ENCODE measurements at regions not wholly inside any gene's neighbourhood (a gene's known extent, or its start where the extent isn't known, plus 50 kb on each side); places are given as distances from the start of the nearest gene placed in this dataset.

GRCh38 chr18:76610933-76611749 lies 116.1 kb upstream of the ZNF516 start:
- intact Hi-C loops (cut with DNase I), result no loop called here
- H3K4me1 ChIP-seq, result no peaks in the 10 kb centered on the region
- H3K27me3 ChIP-seq, result no peaks in the 10 kb centered on the region
- DNase-seq (ENCODE audit: low spot score in 2 of 2), result no peak
- no peak overlapping the region for H3K27ac ChIP-seq
- no peaks in the 10 kb centered on the region for H3K36me3 ChIP-seq
- TF ChIP-seq CTCF (IDR thresholded peaks at IDR 0.05), result no peak
- H3K9me3 ChIP-seq, result no peaks in the 10 kb centered on the region
- peak overlapping the region; percentile 17 to 47 for H3K4me3 ChIP-seq

GRCh38 chr18:76610012-76610411 lies 115.0 kb upstream of the ZNF516 start:
- DNase-seq (ENCODE audit: low spot score in 2 of 2), result no peak
- no peaks in the 10 kb centered on the region for H3K9me3 ChIP-seq
- intact Hi-C loops (cut with DNase I), result no loop called here

GRCh38 chr18:76605341-76605929 lies 110.4 kb upstream of the ZNF516 start:
- H3K36me3 ChIP-seq, result no peaks in the 10 kb centered on the region
- H3K9me3 ChIP-seq, result no peaks in the 10 kb centered on the region
- no peaks in the 10 kb centered on the region for H3K27me3 ChIP-seq
- no peak overlapping the region for H3K4me3 ChIP-seq
- DNase-seq (ENCODE audit: low spot score in 2 of 2), result no peak
- intact Hi-C loops (cut with DNase I), result no loop called here
- no peak for TF ChIP-seq CTCF (IDR thresholded peaks at IDR 0.05)
- no peak overlapping the region for H3K27ac ChIP-seq
- H3K4me1 ChIP-seq, result no peaks in the 10 kb centered on the region

More at GRCh38 chr18:76610012-76610411, 115.0 kb upstream of the ZNF516 start:
- Histone ChIP-seq H3K36me3 (no peaks in the 10 kb centered on the region), H3K27ac (no peak overlapping the region), H3K4me1 (no peaks in the 10 kb centered on the region), H3K4me3 (no peak overlapping the region), H3K27me3 (no peaks in the 10 kb centered on the region)
- TF ChIP-seq CTCF (IDR thresholded peaks at IDR 0.05), result no peak

GRCh38 chr18:76604935-76605240 lies 109.8 kb upstream of the ZNF516 start:
- no peak for TF ChIP-seq CTCF (IDR thresholded peaks at IDR 0.05)
- no peak for DNase-seq (ENCODE audit: low spot score in 2 of 2)
- no peaks in the 10 kb centered on the region for H3K4me1 ChIP-seq
- H3K9me3 ChIP-seq, result no peaks in the 10 kb centered on the region
- intact Hi-C loops (cut with DNase I), result no loop called here
- H3K27ac ChIP-seq, result no peak overlapping the region
- no peaks in the 10 kb centered on the region for H3K27me3 ChIP-seq
- no peak overlapping the region for H3K4me3 ChIP-seq
- no peaks in the 10 kb centered on the region for H3K36me3 ChIP-seq

GRCh38 chr18:76604108-76604934 lies 109.3 kb upstream of the ZNF516 start:
- Histone ChIP-seq H3K36me3 (no peaks in the 10 kb centered on the region), H3K27me3 (no peaks in the 10 kb centered on the region), H3K27ac (no peak overlapping the region), H3K4me1 (no peaks in the 10 kb centered on the region), H3K9me3 (no peaks in the 10 kb centered on the region), H3K4me3 (no peak overlapping the region)
- TF ChIP-seq CTCF (IDR thresholded peaks at IDR 0.05), result no peak
- DNase-seq (ENCODE audit: low spot score in 2 of 2), result no peak
- intact Hi-C loops (cut with DNase I), result no loop called here
